Heart right ventricle (tissue), 16 donors: ENCODE measurements at regions not wholly inside any gene's neighbourhood (a gene's known extent, or its start where the extent isn't known, plus 50 kb on each side); places are given as distances from the start of the nearest gene placed in this dataset.

Experiments used
- ATAC-seq, 8 donors: fragments of 200-7000 bp; cut with Tn5 transposase; one replicate each; pipeline ENCODE4 v1.9.1; 2020; ENCODE audit warnings: mild to moderate bottlenecking in 8 of 8, moderate library complexity in 8 of 8, moderate number of reproducible peaks in 1 of 8
- DNase-seq, 2 donors: peaks; one replicate each; pipeline ENCODE4 v3.0.0-alpha.2; 2020
- H3K27ac ChIP-seq, 10 donors: fragments of 200-600 bp; sonication (generic) in 2 of 10; one replicate each; pipeline versions ENCODE4 v1.5.0 to v1.8.0; 2020 to 2022; ENCODE audit warnings: mild to moderate bottlenecking in 3 of 10
- H3K27me3 ChIP-seq, 7 donors: fragments of 200-600 bp; one replicate each; pipeline ENCODE4 v1.8.0; 2021 to 2022; ENCODE audit warnings: mild to moderate bottlenecking in 2 of 7
- H3K36me3 ChIP-seq, 9 donors: fragments of 200-600 bp; sonication (generic) in 1 of 9; one replicate each; pipeline versions ENCODE4 v1.5.0 to v1.8.0; 2020 to 2022; ENCODE audit warnings: mild to moderate bottlenecking in 2 of 9
- H3K4me1 ChIP-seq, 9 donors: fragments of 200-600 bp; sonication (generic) in 1 of 9; one replicate each; pipeline versions ENCODE4 v1.5.0 to v1.8.0; 2020 to 2022; ENCODE audit warnings: mild to moderate bottlenecking in 4 of 9
- H3K4me3 ChIP-seq, 10 donors: fragments of 200-600 bp; sonication (generic) in 2 of 10; one replicate each; pipeline versions ENCODE4 v1.5.0 to v1.8.0; 2020 to 2022; ENCODE audit warnings: mild to moderate bottlenecking in 7 of 10, moderate library complexity in 2 of 10
- H3K9me3 ChIP-seq, 11 donors: fragments of 200-600 bp in 10 of 11; sonication (generic) in 2 of 11; one replicate each; pipeline versions ENCODE4 v1.5.0 to v1.8.0; 2013 to 2022; ENCODE audit warnings: mild to moderate bottlenecking in 2 of 11, control low read depth in 1 of 11, moderate library complexity in 1 of 11
- CTCF ChIP-seq, 9 donors: fragments of 200-600 bp; sonication (generic) in 2 of 9; IDR thresholded peaks; one replicate each; pipeline versions ENCODE4 v1.5.0 to v1.8.0; 2021 to 2022; ENCODE audit warnings: antibody characterized with exemption in 9 of 9, mild to moderate bottlenecking in 5 of 9, moderate library complexity in 1 of 9
- WGBS, 2 donors: extraction: QIAGEN DNeasy Blood & Tissue Kit; methylation state at CpG; one replicate each; pipeline ENCODE4 v1.1.7; 2013; ENCODE audit warnings: inconsistent platforms in 1 of 2; 5-methylcytosine and 5-hydroxymethylcytosine counted together
- intact Hi-C, 10 donors: fragments of 100-400 bp; cut with DNase I; formaldehyde crosslinking; loops; one replicate each; pipeline versions ENCODE4 v1.11.1 to v1.14.2; 2022
- donor health status: Arrhythmogenic right ventricular cardiomyopathy.
- donor health status: ischemic (EF 13 %, LVEDD 7.1; RV severe dilation, severe dysfunction).
- donor health status: healthy with polysubstance abuse.
- donor health status: DM: no; HTN: yes; CAD: no.
- donor health status: DM: no; HTN: no; CAD: no.
- donor health status: ischemic (EF 25% LVEDD 6.9; RV normal size, moderate dysfunction).
- donor health status: ischemic (EF 25% LVEDD 5.7; RV mildly dilated, moderate dysfunction).
- donor health status: healthy.
- donor health status: DM: yes; HTN: yes; CAD: no.
- donor health status: Ischemic cardiomyopathy.
- donor health status: ischemic (EF 35%, LVEDD 5.7; RV mildly dilated, moderate dysfunction).
- donor health status: nonischemic (EF 11% LVEDD 7.7; RV severe dilation, severe dysfunction).
- donor health status: DM: yes; HTN: yes; CAD: no.
- donor health status: PGD.
- donor health status: ischemic (EF 29% LVEDD 5.4; RV normal size, mild dysfunction).
- donor health status: nonischemic (EF 23%, LVEDD 6.1; RV moderate dilation, normal function).

- TF ChIP-seq CTCF (IDR thresholded peaks at IDR 0.05) = no peak
Measured at GRCh38 chr16:86700046-86700945, 121.9 kb downstream of the FOXL1 start.

GRCh38 chr16:86701286-86701975 lies 123.1 kb downstream of the FOXL1 start:
- intact Hi-C loops = no loop called here
- no peak for ATAC-seq

More at GRCh38 chr16:86700046-86700945, 121.9 kb downstream of the FOXL1 start:
- H3K27ac ChIP-seq = no peak overlapping the region
- ATAC-seq (peak in 1 of 8 donors; percentile 13), DNase-seq (no peak)
- intact Hi-C loops = no loop called here
- H3K4me3 ChIP-seq = no peak overlapping the region
- H3K4me1 ChIP-seq = peaks cover 0 to 4% (median 0%) of the 10 kb centered on the region in 9 donors
- no peaks in the 10 kb centered on the region for H3K9me3 ChIP-seq
- no peaks in the 10 kb centered on the region for H3K36me3 ChIP-seq
- WGBS, 2 donors = 83 to 86% methylated on average over 28 of the region's 28 CpGs
- H3K27me3 ChIP-seq = peaks cover 0 to 25% (median 3%) of the 10 kb centered on the region in 7 donors

GRCh38 chr16:86702824-86703588 lies 124.7 kb downstream of the FOXL1 start:
- no peaks in the 10 kb centered on the region for H3K4me1 ChIP-seq
- H3K27me3 ChIP-seq = peaks cover 0 to 22% (median 5%) of the 10 kb centered on the region in 7 donors
- no peaks in the 10 kb centered on the region for H3K9me3 ChIP-seq
- intact Hi-C loops = no loop called here
- no peak for TF ChIP-seq CTCF (IDR thresholded peaks at IDR 0.05)
- DNase-seq (no peak), ATAC-seq (no peak)
- H3K4me3 ChIP-seq = no peak overlapping the region
- no peak overlapping the region for H3K27ac ChIP-seq
- 89 to 91% methylated on average over 6 of the region's 6 CpGs for WGBS, 2 donors
- H3K36me3 ChIP-seq = no peaks in the 10 kb centered on the region

More at GRCh38 chr16:86701286-86701975, 123.1 kb downstream of the FOXL1 start:
- no peaks in the 10 kb centered on the region for H3K36me3 ChIP-seq
- H3K9me3 ChIP-seq = no peaks in the 10 kb centered on the region
- peaks cover 0 to 4% (median 0%) of the 10 kb centered on the region in 9 donors for H3K4me1 ChIP-seq
- DNase-seq = no peak
- no peak overlapping the region for H3K4me3 ChIP-seq
- TF ChIP-seq CTCF (IDR thresholded peaks at IDR 0.05) = no peak
- WGBS, 2 donors = 96 to 97% methylated on average over 30 of the region's 30 CpGs
- H3K27me3 ChIP-seq = peaks cover 0 to 25% (median 5%) of the 10 kb centered on the region in 7 donors
- H3K27ac ChIP-seq = no peak overlapping the region

GRCh38 chr16:86704516-86704915 lies 126.2 kb downstream of the FOXL1 start:
- DNase-seq = no peak
- Histone ChIP-seq H3K27ac (no peak overlapping the region), H3K36me3 (no peaks in the 10 kb centered on the region), H3K27me3 (peaks cover 0 to 18% (median 0%) of the 10 kb centered on the region in 7 donors), H3K4me3 (no peak overlapping the region), H3K9me3 (peaks cover 0 to 4% (median 0%) of the 10 kb centered on the region in 11 donors), H3K4me1 (no peaks in the 10 kb centered on the region)
- no peak for TF ChIP-seq CTCF (IDR thresholded peaks at IDR 0.05)
- no peak for ATAC-seq
- intact Hi-C loops = no loop called here
- 76 to 84% methylated on average over 8 of the region's 8 CpGs for WGBS, 2 donors
